ENCODE measurements at regions not wholly inside any gene's neighbourhood (a gene's known extent, or its start where the extent isn't known, plus 50 kb on each side); places are given as distances from the start of the nearest gene placed in this dataset.
"Not testable (repeated sequence)": the region's sequence is repeated elsewhere in the genome, so short reads cannot be mapped to it uniquely, and the experiment has no call there.

- H2AFZ ChIP-seq (ENCODE audit: control insufficient read depth, low read depth, low read length), result no peak overlapping the region
- H3K27ac ChIP-seq (ENCODE audit: control insufficient read depth, insufficient read depth), result no peak overlapping the region
- H3K79me2 ChIP-seq (ENCODE audit: control insufficient read depth, insufficient read depth, low read length), result no peaks in the 10 kb centered on the region
- ChIA-PET CTCF (interaction anchor here (0.6 kb wide), 1 partner anchor 537 kb away, joined by 4 read pairs; no protein-coding TSS in a partner anchor), RAD21 (ENCODE audit: unreplicated experiment) (no interaction called here), POLR2A (interaction anchor here (0.6 kb wide), 1 partner anchor 537 kb away, joined by 3 read pairs; no protein-coding TSS in a partner anchor), SMC1A (ENCODE audit: uncharacterized antibody, unreplicated experiment) (interaction anchor here (1.4 kb wide), 1 partner anchor 9 kb away, joined by 3 read pairs; no protein-coding TSS in a partner anchor)
- no peaks in the 10 kb centered on the region for H3K4me1 ChIP-seq (ENCODE audit: control insufficient read depth, insufficient read depth, low read length)
- H3K9me3 ChIP-seq (replicated peaks; ENCODE audit: control insufficient read depth, insufficient read depth, low read length), result no peaks in the 10 kb centered on the region
- TF ChIP-seq CBX5 (IDR thresholded peaks at IDR 0.05; ENCODE audit: low read depth) (no peak), HDGF (IDR thresholded peaks at IDR 0.05) (no peak), HDAC2 (IDR thresholded peaks at IDR 0.05) (no peak), BCLAF1 (IDR thresholded peaks at IDR 0.05) (no peak), WRNIP1 (IDR thresholded peaks at IDR 0.05; ENCODE audit: borderline replicate concordance, low read depth, low read length) (no peak), RBBP5 (conservative IDR thresholded peaks at IDR 0.05) (no peak)
- H3K9ac ChIP-seq (ENCODE audit: control insufficient read depth, insufficient read depth, low read length), result no peak overlapping the region
- intact Hi-C loops (cut with micrococcal nuclease; ENCODE audit: unreplicated experiment), result no loop called here
- no peaks in the 10 kb centered on the region for H3K36me3 ChIP-seq (ENCODE audit: control insufficient read depth in 2 of 2, insufficient read depth in 2 of 2, low read length in 1 of 2)
- ATAC-seq, result no peak
- DNase-seq (ENCODE audit: low read depth, low spot score), result no peak
- H3K27me3 ChIP-seq (replicated peaks in 1 of 2; ENCODE audit: control insufficient read depth in 2 of 2, insufficient read depth in 2 of 2, low read length in 1 of 2), result no peaks in the 10 kb centered on the region; a peak in 1 of 4 replicates
- no peaks in the 10 kb centered on the region for H4K20me1 ChIP-seq (ENCODE audit: control insufficient read depth, insufficient read depth)
- no TSS peak for BruUV-seq (replicated peaks)
- no peak overlapping the region for H3K4me2 ChIP-seq (ENCODE audit: control insufficient read depth, insufficient read depth)
- in situ Hi-C loops (cut with MboI), result no loop called here
- H3K4me3 ChIP-seq, result no peak overlapping the region
- 0% methylated on average over 5 of the region's 5 CpGs for whole genome bisulfite sequencing (ENCODE audit: insufficient coverage, insufficient replicate concordance, low lambda C conversion rate, missing lambda C conversion rate)
- FAIRE-seq, result no peak
Measured at GRCh38 chr16:26830428-26831127, 236.1 kb upstream of the C16orf82 start.

- H3K9me3 ChIP-seq (replicated peaks; ENCODE audit: control insufficient read depth, insufficient read depth, low read length); RAD21 ChIA-PET (ENCODE audit: unreplicated experiment); DNase-seq (ENCODE audit: low read depth, low spot score); ATAC-seq; BruUV-seq (replicated peaks); CTCF ChIA-PET; FAIRE-seq; H3K4me1 ChIP-seq (ENCODE audit: control insufficient read depth, insufficient read depth, low read length); H4K20me1 ChIP-seq (ENCODE audit: control insufficient read depth, insufficient read depth); H3K4me3 ChIP-seq; H3K4me2 ChIP-seq (ENCODE audit: control insufficient read depth, insufficient read depth); SMC1A ChIA-PET (ENCODE audit: uncharacterized antibody, unreplicated experiment); H3K9ac ChIP-seq (ENCODE audit: control insufficient read depth, insufficient read depth, low read length); POLR2A ChIA-PET; intact Hi-C loops (cut with micrococcal nuclease; ENCODE audit: unreplicated experiment); H3K27ac ChIP-seq (ENCODE audit: control insufficient read depth, insufficient read depth); H3K27me3 ChIP-seq (replicated peaks in 1 of 2; ENCODE audit: control insufficient read depth in 2 of 2, insufficient read depth in 2 of 2, low read length in 1 of 2); in situ Hi-C loops (cut with MboI); H2AFZ ChIP-seq (ENCODE audit: control insufficient read depth, low read depth, low read length); H3K79me2 ChIP-seq (ENCODE audit: control insufficient read depth, insufficient read depth, low read length); H3K36me3 ChIP-seq (ENCODE audit: control insufficient read depth in 2 of 2, insufficient read depth in 2 of 2, low read length in 1 of 2): not testable (repeated sequence)
- 59% methylated on average over 25 of the region's 31 CpGs for WGBS (ENCODE audit: insufficient coverage, insufficient replicate concordance, low lambda C conversion rate, missing lambda C conversion rate)
Measured at GRCh38 chr16:26836114-26836513, 230.6 kb upstream of the C16orf82 start.

All from GM12878 (cell line).